CD4-positive, alpha-beta T cell treated with Interleukin-15 for 4 hours (primary cell): ENCODE measurements at regions not wholly inside any gene's neighbourhood (a gene's known extent, or its start where the extent isn't known, plus 50 kb on each side); places are given as distances from the start of the nearest gene placed in this dataset.

Experiments used
- DNase-seq: peaks from one replicate; pipeline ENCODE4 v3.0.0-alpha.2; 2020; ENCODE audit warnings: low spot score

- DNase-seq, result no peak
Measured at GRCh38 chr2:67974559-67975430, 88.0 kb downstream of the C1D start.

- DNase-seq, result no peak
Measured at GRCh38 chr2:67977464-67977863, 85.3 kb downstream of the C1D start.

GRCh38 chr2:67982956-67983355 is 79.8 kb downstream of the C1D start:
- DNase-seq, result no peak

- DNase-seq, result no peak
Measured at GRCh38 chr2:67984600-67984999, 78.2 kb downstream of the C1D start.

GRCh38 chr2:67985586-67985985 is 77.2 kb downstream of the C1D start:
- DNase-seq, result no peak

GRCh38 chr2:67986258-67986657 is 76.5 kb downstream of the C1D start:
- no peak for DNase-seq
